ENCODE measurements at regions not wholly inside any gene's neighbourhood (a gene's known extent, or its start where the extent isn't known, plus 50 kb on each side); places are given as distances from the start of the nearest gene placed in this dataset.

- Histone ChIP-seq H3K9me3 (ENCODE audit: low read depth, low read length) (no peaks in the 10 kb centered on the region), H3K9ac (ENCODE audit: insufficient read length) (no peak overlapping the region), H3K4me3 (no peak overlapping the region), H3K36me3 (ENCODE audit: insufficient read depth, low read length) (no peaks in the 10 kb centered on the region), H3K27ac (no peak overlapping the region)
- DNase-seq (ENCODE audit: low read depth, low spot score) = no peak
- TF ChIP-seq FOXP2 (optimal IDR thresholded peaks at IDR 0.05; ENCODE audit: control extremely low read depth, extremely low read length, insufficient read depth) (no peak), POLR2AphosphoS5 (IDR thresholded peaks at IDR 0.05; ENCODE audit: borderline replicate concordance, low read depth, low read length) (no peak), EZH2 (IDR thresholded peaks at IDR 0.05) (no peak)
Observed at GRCh38 chr2:21519412-21519811, 395.6 kb downstream of the TDRD15 start.

GRCh38 chr2:21519821-21520220, 396.1 kb downstream of the TDRD15 start:
- Histone ChIP-seq H3K36me3 (ENCODE audit: insufficient read depth, low read length) (no peaks in the 10 kb centered on the region), H3K4me3 (no peak overlapping the region), H3K9me3 (ENCODE audit: low read depth, low read length) (no peaks in the 10 kb centered on the region), H3K27ac (no peak overlapping the region), H3K9ac (ENCODE audit: insufficient read length) (no peak overlapping the region)
- TF ChIP-seq POLR2AphosphoS5 (IDR thresholded peaks at IDR 0.05; ENCODE audit: borderline replicate concordance, low read depth, low read length) (no peak), FOXP2 (optimal IDR thresholded peaks at IDR 0.05; ENCODE audit: control extremely low read depth, extremely low read length, insufficient read depth) (no peak)
- DNase-seq (ENCODE audit: low read depth, low spot score) = no peak

GRCh38 chr2:21535826-21536225, 412.1 kb downstream of the TDRD15 start:
- TF ChIP-seq FOXP2 (optimal IDR thresholded peaks at IDR 0.05; ENCODE audit: control extremely low read depth, extremely low read length, insufficient read depth) (no peak), EZH2 (IDR thresholded peaks at IDR 0.05) (no peak), POLR2AphosphoS5 (IDR thresholded peaks at IDR 0.05; ENCODE audit: borderline replicate concordance, low read depth, low read length) (no peak)
- Histone ChIP-seq H3K27ac (no peak overlapping the region), H3K9me3 (ENCODE audit: low read depth, low read length) (0 out of 2 replicates have a peak, but pooled peaks cover 5% of the 10 kb centered on the region), H3K4me3 (no peak overlapping the region), H3K9ac (ENCODE audit: insufficient read length) (no peak overlapping the region), H3K36me3 (ENCODE audit: insufficient read depth, low read length) (no peaks in the 10 kb centered on the region)
- DNase-seq (ENCODE audit: low read depth, low spot score) = no peak

GRCh38 chr2:21539685-21540084, 415.9 kb downstream of the TDRD15 start:
- DNase-seq (ENCODE audit: low read depth, low spot score) = no peak
- Histone ChIP-seq H3K9ac (ENCODE audit: insufficient read length) (no peak overlapping the region), H3K4me3 (no peak overlapping the region), H3K27ac (no peak overlapping the region), H3K36me3 (ENCODE audit: insufficient read depth, low read length) (no peaks in the 10 kb centered on the region), H3K9me3 (ENCODE audit: low read depth, low read length) (0 out of 2 replicates have a peak, but pooled peaks cover 5% of the 10 kb centered on the region)
- TF ChIP-seq POLR2AphosphoS5 (IDR thresholded peaks at IDR 0.05; ENCODE audit: borderline replicate concordance, low read depth, low read length) = no peak
- no peak for TF ChIP-seq EZH2 (IDR thresholded peaks at IDR 0.05)
- no peak for TF ChIP-seq FOXP2 (optimal IDR thresholded peaks at IDR 0.05; ENCODE audit: control extremely low read depth, extremely low read length, insufficient read depth)

- no peak overlapping the region for H3K4me3 ChIP-seq
- H3K36me3 ChIP-seq (ENCODE audit: insufficient read depth, low read length) = no peaks in the 10 kb centered on the region
- no peak for DNase-seq (ENCODE audit: low read depth, low spot score)
- no peak overlapping the region for H3K9ac ChIP-seq (ENCODE audit: insufficient read length)
- H3K9me3 ChIP-seq (ENCODE audit: low read depth, low read length) = no peaks in the 10 kb centered on the region
- no peak overlapping the region for H3K27ac ChIP-seq
- no peak for TF ChIP-seq POLR2AphosphoS5 (IDR thresholded peaks at IDR 0.05; ENCODE audit: borderline replicate concordance, low read depth, low read length)
- TF ChIP-seq FOXP2 (optimal IDR thresholded peaks at IDR 0.05; ENCODE audit: control extremely low read depth, extremely low read length, insufficient read depth) = no peak
- TF ChIP-seq EZH2 (IDR thresholded peaks at IDR 0.05) = no peak
Observed at GRCh38 chr2:21543630-21544029, 419.9 kb downstream of the TDRD15 start.

GRCh38 chr2:21544392-21544791, 420.6 kb downstream of the TDRD15 start:
- Histone ChIP-seq H3K4me3 (no peak overlapping the region), H3K9me3 (ENCODE audit: low read depth, low read length) (no peaks in the 10 kb centered on the region), H3K36me3 (ENCODE audit: insufficient read depth, low read length) (no peaks in the 10 kb centered on the region), H3K27ac (no peak overlapping the region), H3K9ac (ENCODE audit: insufficient read length) (no peak overlapping the region)
- DNase-seq (ENCODE audit: low read depth, low spot score) = no peak
- TF ChIP-seq POLR2AphosphoS5 (IDR thresholded peaks at IDR 0.05; ENCODE audit: borderline replicate concordance, low read depth, low read length) (no peak), EZH2 (IDR thresholded peaks at IDR 0.05) (no peak)

- no peak overlapping the region for H3K27ac ChIP-seq
- no peak overlapping the region for H3K9ac ChIP-seq (ENCODE audit: insufficient read length)
- TF ChIP-seq FOXP2 (optimal IDR thresholded peaks at IDR 0.05; ENCODE audit: control extremely low read depth, extremely low read length, insufficient read depth) = no peak
- no peak for TF ChIP-seq POLR2AphosphoS5 (IDR thresholded peaks at IDR 0.05; ENCODE audit: borderline replicate concordance, low read depth, low read length)
- TF ChIP-seq EZH2 (IDR thresholded peaks at IDR 0.05) = no peak
- H3K36me3 ChIP-seq (ENCODE audit: insufficient read depth, low read length) = no peaks in the 10 kb centered on the region
- H3K4me3 ChIP-seq = no peak overlapping the region
- no peak for DNase-seq (ENCODE audit: low read depth, low spot score)
- no peaks in the 10 kb centered on the region for H3K9me3 ChIP-seq (ENCODE audit: low read depth, low read length)
Observed at GRCh38 chr2:21552981-21553380, 429.2 kb downstream of the TDRD15 start.

- DNase-seq (ENCODE audit: low read depth, low spot score) = no peak
- H3K27ac ChIP-seq = no peak overlapping the region
- H3K36me3 ChIP-seq (ENCODE audit: insufficient read depth, low read length) = no peaks in the 10 kb centered on the region
- H3K9me3 ChIP-seq (ENCODE audit: low read depth, low read length) = no peaks in the 10 kb centered on the region
- H3K9ac ChIP-seq (ENCODE audit: insufficient read length) = no peak overlapping the region
- H3K4me3 ChIP-seq = no peak overlapping the region
- TF ChIP-seq POLR2AphosphoS5 (IDR thresholded peaks at IDR 0.05; ENCODE audit: borderline replicate concordance, low read depth, low read length) = no peak
- TF ChIP-seq EZH2 (IDR thresholded peaks at IDR 0.05) = no peak
- TF ChIP-seq FOXP2 (optimal IDR thresholded peaks at IDR 0.05; ENCODE audit: control extremely low read depth, extremely low read length, insufficient read depth) = no peak
Observed at GRCh38 chr2:21559351-21559750, 435.6 kb downstream of the TDRD15 start.

- TF ChIP-seq EZH2 (IDR thresholded peaks at IDR 0.05) = no peak
- no peak for TF ChIP-seq FOXP2 (optimal IDR thresholded peaks at IDR 0.05; ENCODE audit: control extremely low read depth, extremely low read length, insufficient read depth)
- no peak for TF ChIP-seq POLR2AphosphoS5 (IDR thresholded peaks at IDR 0.05; ENCODE audit: borderline replicate concordance, low read depth, low read length)
- Histone ChIP-seq H3K36me3 (ENCODE audit: insufficient read depth, low read length) (no peaks in the 10 kb centered on the region), H3K9me3 (ENCODE audit: low read depth, low read length) (no peaks in the 10 kb centered on the region), H3K4me3 (no peak overlapping the region), H3K27ac (no peak overlapping the region), H3K9ac (ENCODE audit: insufficient read length) (no peak overlapping the region)
- no peak for DNase-seq (ENCODE audit: low read depth, low spot score)
Observed at GRCh38 chr2:21561965-21562364, 438.2 kb downstream of the TDRD15 start.

Data from SK-N-MC (cell line).